ENCODE measurements at regions not wholly inside any gene's neighbourhood (a gene's known extent, or its start where the extent isn't known, plus 50 kb on each side); places are given as distances from the start of the nearest gene placed in this dataset.
A peak's percentile ranks its signal among the peaks of the same experiment; 100 is the strongest.

DNA sequence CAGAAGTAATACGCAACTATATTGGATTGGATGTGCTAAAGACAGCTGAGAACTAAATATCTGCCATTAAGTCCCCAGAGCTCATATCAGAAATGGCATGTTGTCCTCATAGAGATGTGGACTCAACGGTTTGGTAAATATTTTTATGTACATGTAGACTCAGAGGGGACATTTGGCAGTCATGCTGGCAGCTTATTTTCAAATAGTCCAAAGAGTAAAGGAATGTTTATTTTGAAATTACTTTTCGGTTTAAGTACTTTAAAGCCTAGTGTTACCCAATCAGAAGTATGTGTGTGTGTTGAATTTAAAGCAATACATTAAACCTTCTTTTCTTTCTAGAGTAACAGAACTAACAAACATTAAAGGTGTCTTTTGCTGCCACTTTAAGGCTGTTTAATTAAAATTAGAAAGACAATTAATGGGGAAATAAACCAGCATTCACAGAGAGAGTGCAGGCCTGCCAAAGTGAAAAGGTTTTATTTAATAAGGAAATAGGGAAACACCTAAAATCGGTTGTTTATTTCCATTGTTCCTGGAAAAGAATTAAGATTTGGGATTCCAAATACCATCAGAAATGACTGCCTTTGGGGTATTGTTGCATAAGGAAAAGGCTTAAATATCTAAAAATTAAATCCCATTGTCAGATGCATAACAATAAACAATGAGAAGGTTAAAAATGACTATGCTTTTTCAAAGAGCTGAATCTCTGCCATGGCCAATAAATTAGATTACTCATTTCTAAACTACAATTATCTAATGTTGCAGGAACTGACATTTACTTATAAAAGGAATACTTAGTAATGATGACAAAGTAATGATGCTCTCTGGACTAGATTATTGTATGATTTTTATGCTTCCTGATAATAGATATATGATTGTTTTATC lies 113.4 kb upstream of the AHR start (continued):
- TF ChIP-seq, protein P1, sequence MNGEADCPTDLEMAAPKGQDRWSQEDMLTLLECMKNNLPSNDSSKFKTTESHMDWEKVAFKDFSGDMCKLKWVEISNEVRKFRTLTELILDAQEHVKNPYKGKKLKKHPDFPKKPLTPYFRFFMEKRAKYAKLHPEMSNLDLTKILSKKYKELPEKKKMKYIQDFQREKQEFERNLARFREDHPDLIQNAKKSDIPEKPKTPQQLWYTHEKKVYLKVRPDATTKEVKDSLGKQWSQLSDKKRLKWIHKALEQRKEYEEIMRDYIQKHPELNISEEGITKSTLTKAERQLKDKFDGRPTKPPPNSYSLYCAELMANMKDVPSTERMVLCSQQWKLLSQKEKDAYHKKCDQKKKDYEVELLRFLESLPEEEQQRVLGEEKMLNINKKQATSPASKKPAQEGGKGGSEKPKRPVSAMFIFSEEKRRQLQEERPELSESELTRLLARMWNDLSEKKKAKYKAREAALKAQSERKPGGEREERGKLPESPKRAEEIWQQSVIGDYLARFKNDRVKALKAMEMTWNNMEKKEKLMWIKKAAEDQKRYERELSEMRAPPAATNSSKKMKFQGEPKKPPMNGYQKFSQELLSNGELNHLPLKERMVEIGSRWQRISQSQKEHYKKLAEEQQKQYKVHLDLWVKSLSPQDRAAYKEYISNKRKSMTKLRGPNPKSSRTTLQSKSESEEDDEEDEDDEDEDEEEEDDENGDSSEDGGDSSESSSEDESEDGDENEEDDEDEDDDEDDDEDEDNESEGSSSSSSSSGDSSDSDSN (CRISPR knock-in tag; IDR thresholded peaks at IDR 0.05), result no peak
- TF ChIP-seq ZSCAN30 (CRISPR knock-in tag; IDR thresholded peaks at IDR 0.05) (no peak), ZMYM3 (CRISPR knock-in tag; IDR thresholded peaks at IDR 0.05) (no peak), MTF1 (CRISPR knock-in tag; IDR thresholded peaks at IDR 0.05) (no peak), ZSCAN21 (CRISPR knock-in tag; IDR thresholded peaks at IDR 0.05; ENCODE audit: borderline replicate concordance) (no peak), FOXA1 (IDR thresholded peaks at IDR 0.05) (peak; percentile 77), FOXA1 (CRISPR knock-in tag; IDR thresholded peaks at IDR 0.05) (peak; percentile 87), HOXA7 (CRISPR knock-in tag; IDR thresholded peaks at IDR 0.05) (no peak), NPAS2 (CRISPR knock-in tag; IDR thresholded peaks at IDR 0.05; ENCODE audit: borderline replicate concordance) (no peak), HNF4A (CRISPR knock-in tag; IDR thresholded peaks at IDR 0.05) (peak; percentile 84), CBX1 (IDR thresholded peaks at IDR 0.05; ENCODE audit: low read depth) (no peak), MAZ (IDR thresholded peaks at IDR 0.05; ENCODE audit: borderline replicate concordance, low read depth, low read length) (no peak), MAZ (CRISPR knock-in tag; IDR thresholded peaks at IDR 0.05; ENCODE audit: low read depth) (no peak; the same call in 1 of the 2 replicates), HMGA1 (CRISPR knock-in tag; conservative IDR thresholded peaks at IDR 0.05) (no peak), RBM22 (optimal IDR thresholded peaks at IDR 0.05; ENCODE audit: low read length) (no peak), MEF2D (CRISPR knock-in tag; IDR thresholded peaks at IDR 0.05) (peak; percentile 84), RAD51 (IDR thresholded peaks at IDR 0.05; ENCODE audit: borderline replicate concordance) (no peak)
- TF ChIP-seq, protein P2, sequence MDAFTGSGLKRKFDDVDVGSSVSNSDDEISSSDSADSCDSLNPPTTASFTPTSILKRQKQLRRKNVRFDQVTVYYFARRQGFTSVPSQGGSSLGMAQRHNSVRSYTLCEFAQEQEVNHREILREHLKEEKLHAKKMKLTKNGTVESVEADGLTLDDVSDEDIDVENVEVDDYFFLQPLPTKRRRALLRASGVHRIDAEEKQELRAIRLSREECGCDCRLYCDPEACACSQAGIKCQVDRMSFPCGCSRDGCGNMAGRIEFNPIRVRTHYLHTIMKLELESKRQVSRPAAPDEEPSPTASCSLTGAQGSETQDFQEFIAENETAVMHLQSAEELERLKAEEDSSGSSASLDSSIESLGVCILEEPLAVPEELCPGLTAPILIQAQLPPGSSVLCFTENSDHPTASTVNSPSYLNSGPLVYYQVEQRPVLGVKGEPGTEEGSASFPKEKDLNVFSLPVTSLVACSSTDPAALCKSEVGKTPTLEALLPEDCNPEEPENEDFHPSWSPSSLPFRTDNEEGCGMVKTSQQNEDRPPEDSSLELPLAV (CRISPR knock-in tag; conservative IDR thresholded peaks at IDR 0.05; ENCODE audit: low read depth), result no peak
- TF ChIP-seq, protein P3, sequence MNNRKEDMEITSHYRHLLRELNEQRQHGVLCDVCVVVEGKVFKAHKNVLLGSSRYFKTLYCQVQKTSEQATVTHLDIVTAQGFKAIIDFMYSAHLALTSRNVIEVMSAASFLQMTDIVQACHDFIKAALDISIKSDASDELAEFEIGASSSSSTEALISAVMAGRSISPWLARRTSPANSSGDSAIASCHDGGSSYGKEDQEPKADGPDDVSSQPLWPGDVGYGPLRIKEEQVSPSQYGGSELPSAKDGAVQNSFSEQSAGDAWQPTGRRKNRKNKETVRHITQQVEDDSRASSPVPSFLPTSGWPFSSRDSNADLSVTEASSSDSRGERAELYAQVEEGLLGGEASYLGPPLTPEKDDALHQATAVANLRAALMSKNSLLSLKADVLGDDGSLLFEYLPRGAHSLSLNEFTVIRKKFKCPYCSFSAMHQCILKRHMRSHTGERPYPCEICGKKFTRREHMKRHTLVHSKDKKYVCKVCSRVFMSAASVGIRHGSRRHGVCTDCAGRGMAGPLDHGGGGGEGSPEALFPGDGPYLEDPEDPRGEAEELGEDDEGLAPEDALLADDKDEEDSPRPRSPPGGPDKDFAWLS (CRISPR knock-in tag; IDR thresholded peaks at IDR 0.05; ENCODE audit: borderline replicate concordance), result no peak
- TF ChIP-seq, protein P4, sequence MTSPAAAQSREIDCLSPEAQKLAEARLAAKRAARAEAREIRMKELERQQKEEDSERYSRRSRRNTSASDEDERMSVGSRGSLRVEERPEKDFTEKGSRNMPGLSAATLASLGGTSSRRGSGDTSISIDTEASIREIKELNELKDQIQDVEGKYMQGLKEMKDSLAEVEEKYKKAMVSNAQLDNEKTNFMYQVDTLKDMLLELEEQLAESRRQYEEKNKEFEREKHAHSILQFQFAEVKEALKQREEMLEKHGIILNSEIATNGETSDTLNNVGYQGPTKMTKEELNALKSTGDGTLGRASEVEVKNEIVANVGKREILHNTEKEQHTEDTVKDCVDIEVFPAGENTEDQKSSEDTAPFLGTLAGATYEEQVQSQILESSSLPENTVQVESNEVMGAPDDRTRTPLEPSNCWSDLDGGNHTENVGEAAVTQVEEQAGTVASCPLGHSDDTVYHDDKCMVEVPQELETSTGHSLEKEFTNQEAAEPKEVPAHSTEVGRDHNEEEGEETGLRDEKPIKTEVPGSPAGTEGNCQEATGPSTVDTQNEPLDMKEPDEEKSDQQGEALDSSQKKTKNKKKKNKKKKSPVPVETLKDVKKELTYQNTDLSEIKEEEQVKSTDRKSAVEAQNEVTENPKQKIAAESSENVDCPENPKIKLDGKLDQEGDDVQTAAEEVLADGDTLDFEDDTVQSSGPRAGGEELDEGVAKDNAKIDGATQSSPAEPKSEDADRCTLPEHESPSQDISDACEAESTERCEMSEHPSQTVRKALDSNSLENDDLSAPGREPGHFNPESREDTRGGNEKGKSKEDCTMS (CRISPR knock-in tag; conservative IDR thresholded peaks at IDR 0.05), result no peak

Measured in HepG2 (cell line).